H1 (cell line): ENCODE measurements at regions not wholly inside any gene's neighbourhood (a gene's known extent, or its start where the extent isn't known, plus 50 kb on each side); places are given as distances from the start of the nearest gene placed in this dataset.
A peak's percentile ranks its signal among the peaks of the same experiment; 100 is the strongest.

Experiments
- CTCF ChIA-PET: fragments of 300-600 bp; sonication (Branson Sonifier 250); formaldehyde crosslinking; loops from one replicate; lab custom pipeline; 2021; ENCODE audit not compliant: partially characterized antibody; lab: Charles Lee
- POLR2A ChIA-PET: fragments of 300-600 bp; sonication (Branson Sonifier 250); formaldehyde crosslinking; loops from one replicate; lab custom pipeline; 2021; ENCODE audit warnings: inconsistent platforms; ENCODE audit not compliant: partially characterized antibody; lab: Charles Lee
- DNase-seq, 2 experiments: peaks; one replicate each; pipeline versions ENCODE4 v3.0.0 to v3.0.0-alpha.2; 2010 to 2022; ENCODE audit warnings: low spot score in 2 of 2, low read depth in 1 of 2, mixed read lengths in 1 of 2
- FAIRE-seq: peaks from 2 replicates; lab custom pipeline; 2011; peaks lifted over from hg19 to GRCh38; lab: Jason Lieb, UNC
- H2AFZ ChIP-seq: 2 replicates; pipeline ENCODE4 v1.8.1; 2012; ENCODE audit warnings: low read length, inconsistent platforms
- H2AK5ac ChIP-seq: 2 replicates; pipeline ENCODE4 v1.6.1; 2013; ENCODE audit warnings: low read depth, low read length
- H2BK120ac ChIP-seq: replicated peaks from 2 replicates; pipeline ENCODE3; 2013; ENCODE audit warnings: low read depth, low read length, inconsistent platforms
- H2BK12ac ChIP-seq: 2 replicates; pipeline ENCODE4 v1.6.1; 2013; ENCODE audit warnings: low read depth, low read length
- H2BK15ac ChIP-seq: 2 replicates; pipeline ENCODE4 v1.6.1; 2013; ENCODE audit warnings: low read length
- H2BK20ac ChIP-seq: 2 replicates; pipeline ENCODE4 v1.6.1; 2013; ENCODE audit warnings: low read length
- H2BK5ac ChIP-seq: 2 replicates; pipeline ENCODE4 v1.6.1; 2013; ENCODE audit warnings: low read depth, low read length
- H3K14ac ChIP-seq: 2 replicates; pipeline ENCODE4 v1.6.1; 2013; ENCODE audit warnings: inconsistent platforms; ENCODE audit not compliant: insufficient read length
- H3K18ac ChIP-seq: 2 replicates; pipeline ENCODE4 v1.6.1; 2013; ENCODE audit warnings: low read length; ENCODE audit errors: extremely low read depth
- H3K23ac ChIP-seq: 2 replicates; pipeline ENCODE4 v1.6.1; 2013; ENCODE audit warnings: inconsistent platforms; ENCODE audit not compliant: insufficient read length
- H3K23me2 ChIP-seq: 2 replicates; pipeline ENCODE4 v1.6.1; 2013; ENCODE audit warnings: low read depth, low read length
- H3K27ac ChIP-seq: 2 replicates; pipeline ENCODE4 v1.6.1; 2011; ENCODE audit warnings: low read depth, low read length, inconsistent platforms
- H3K27me3 ChIP-seq, 4 experiments: replicated peaks in 1 of 4; 1 replicate in 1 of 4; 2 replicates in 3 of 4; pipeline versions ENCODE4 v1.6.1 to v1.8.1; 2011 to 2013; ENCODE audit warnings: low read length in 3 of 4, mild to moderate bottlenecking in 3 of 4, inconsistent platforms in 2 of 4, mixed read lengths in 2 of 4, moderate library complexity in 1 of 4; ENCODE audit not compliant: control insufficient read depth in 3 of 4, insufficient read depth in 3 of 4; ENCODE audit errors: extremely low read depth in 1 of 4
- H3K36me3 ChIP-seq, 4 experiments: 2 replicates each; pipeline versions ENCODE4 v1.6.1 to v1.8.1; 2011 to 2013; ENCODE audit warnings: mild to moderate bottlenecking in 4 of 4, low read length in 3 of 4, moderate library complexity in 2 of 4, control low read depth in 1 of 4, inconsistent platforms in 1 of 4; ENCODE audit not compliant: insufficient read depth in 4 of 4, control insufficient read depth in 2 of 4
- H3K4ac ChIP-seq: replicated peaks from 2 replicates; pipeline ENCODE3; 2013; ENCODE audit warnings: low read length, low read depth, mixed read lengths, inconsistent platforms; ENCODE audit not compliant: insufficient read length
- H3K4me1 ChIP-seq, 4 experiments: replicated peaks in 1 of 4; 1 replicate in 1 of 4; 2 replicates in 3 of 4; pipeline versions ENCODE4 v1.6.1 to v1.8.1; 2011 to 2013; ENCODE audit warnings: low read length in 3 of 4, inconsistent platforms in 2 of 4, mixed read lengths in 1 of 4; ENCODE audit not compliant: insufficient read depth in 4 of 4, control insufficient read depth in 3 of 4
- H3K4me2 ChIP-seq, 2 experiments: 2 replicates each; pipeline versions ENCODE4 v1.6.1 to v1.8.1; 2011 to 2013; ENCODE audit warnings: low read depth in 2 of 2, low read length in 2 of 2, control low read depth in 1 of 2, inconsistent platforms in 1 of 2, mild to moderate bottlenecking in 1 of 2; ENCODE audit not compliant: insufficient read depth in 1 of 2
- H3K4me3 ChIP-seq, 4 experiments: fragments of 200-600, 300-600 bp in 1 of 4; sonication (generic), shearing (Covaris generic), sonication (Bioruptor Twin) in 1 of 4; 2 replicates each; pipeline versions ENCODE4 v1.5.1 to v1.8.1; 2011 to 2016; ENCODE audit warnings: low read length in 4 of 4, low read depth in 3 of 4, control low read depth in 2 of 4, inconsistent platforms in 2 of 4, mild to moderate bottlenecking in 2 of 4, mixed read lengths in 1 of 4, moderate library complexity in 1 of 4; ENCODE audit not compliant: insufficient read depth in 2 of 4; ENCODE audit errors: extremely low read depth in 1 of 4
- H3K56ac ChIP-seq: replicated peaks from 2 replicates; pipeline ENCODE3; 2013; ENCODE audit warnings: low read depth, mild to moderate bottlenecking, mixed read lengths, low read length, inconsistent platforms; ENCODE audit not compliant: insufficient read length
- H3K79me1 ChIP-seq: 2 replicates; pipeline ENCODE4 v1.6.1; 2013; ENCODE audit warnings: low read depth, low read length, control low read depth
- H3K79me2 ChIP-seq, 2 experiments: 2 replicates each; pipeline versions ENCODE4 v1.6.1 to v1.8.1; 2012 to 2013; ENCODE audit warnings: low read length in 2 of 2, mild to moderate bottlenecking in 2 of 2, inconsistent platforms in 1 of 2; ENCODE audit not compliant: insufficient read depth in 2 of 2, control insufficient read depth in 1 of 2
- H3K9ac ChIP-seq, 4 experiments: replicated peaks in 1 of 4; 1 replicate in 1 of 4; 2 replicates in 3 of 4; pipeline versions ENCODE4 v1.6.1 to v1.8.1; 2011 to 2013; ENCODE audit warnings: low read depth in 3 of 4, low read length in 3 of 4, control low read depth in 2 of 4, mild to moderate bottlenecking in 2 of 4, moderate library complexity in 2 of 4, inconsistent platforms in 1 of 4; ENCODE audit errors: extremely low read depth in 1 of 4
- H3K9me3 ChIP-seq, 2 experiments: 2 replicates each; pipeline versions ENCODE4 v1.6.1 to v1.8.1; 2012 to 2013; ENCODE audit warnings: mild to moderate bottlenecking in 2 of 2, moderate library complexity in 2 of 2, control low read depth in 1 of 2, inconsistent platforms in 1 of 2, low read depth in 1 of 2, low read length in 1 of 2, mixed read lengths in 1 of 2; ENCODE audit not compliant: insufficient read depth in 2 of 2
- H4K20me1 ChIP-seq, 2 experiments: replicated peaks in 1 of 2; 2 replicates each; pipeline versions ENCODE3 to v1.8.1; 2011 to 2013; ENCODE audit warnings: inconsistent platforms in 2 of 2, low read length in 2 of 2, mild to moderate bottlenecking in 1 of 2; ENCODE audit not compliant: insufficient read depth in 2 of 2, control insufficient read depth in 1 of 2
- H4K5ac ChIP-seq: 2 replicates; pipeline ENCODE4 v1.6.1; 2013; ENCODE audit warnings: low read length, low read depth, mixed read lengths, inconsistent platforms; ENCODE audit not compliant: insufficient read length
- H4K8ac ChIP-seq: 2 replicates; pipeline ENCODE4 v1.8.0; 2013; ENCODE audit warnings: mild to moderate bottlenecking, moderate library complexity, low read length, inconsistent platforms; ENCODE audit not compliant: insufficient read depth; ENCODE audit errors: extremely low read depth
- H4K91ac ChIP-seq: replicated peaks from 2 replicates; pipeline ENCODE3; 2013; ENCODE audit warnings: low read length, mixed read lengths, inconsistent platforms; ENCODE audit not compliant: insufficient read length
- ASH2L ChIP-seq: fragments of 200-600, 300-600 bp; sonication (generic); IDR thresholded peaks from one replicate; pipeline ENCODE4 v1.7.1; 2017; ENCODE audit warnings: low read length
- BACH1 ChIP-seq: IDR thresholded peaks from 2 replicates; pipeline ENCODE4 v1.6.1; 2012; ENCODE audit warnings: low read length, improper control_type of control experiment
- HDAC2 ChIP-seq, 2 experiments: fragments of 300-600 bp in 1 of 2; sonication (generic) in 1 of 2; IDR thresholded peaks; 2 replicates each; pipeline ENCODE4 v1.6.1; 2011 to 2012; ENCODE audit warnings: low read depth in 2 of 2, low read length in 2 of 2, mild to moderate bottlenecking in 2 of 2, moderate library complexity in 2 of 2, borderline replicate concordance in 1 of 2, inconsistent platforms in 1 of 2
- KDM1A ChIP-seq: fragments of 200-600, 300-600 bp; sonication (generic); IDR thresholded peaks from 2 replicates; pipeline ENCODE4 v1.7.1; 2016; ENCODE audit warnings: mild to moderate bottlenecking, low read length, borderline replicate concordance
- NANOG ChIP-seq: IDR thresholded peaks from 2 replicates; pipeline ENCODE4 v1.6.1; 2011; ENCODE audit warnings: low read length, low read depth, mild to moderate bottlenecking, inconsistent platforms; ENCODE audit not compliant: insufficient read depth, poor library complexity, severe bottlenecking
- PHF8 ChIP-seq: fragments of 200-600 bp; sonication (generic); conservative IDR thresholded peaks from 2 replicates; pipeline ENCODE4 v1.7.1; 2012; ENCODE audit warnings: low read depth, mild to moderate bottlenecking, inconsistent platforms, low read length, moderate library complexity
- POLR2A ChIP-seq, 2 experiments: IDR thresholded peaks; 1 replicate in 1 of 2; 2 replicates in 1 of 2; pipeline ENCODE4 v1.6.1; 2011; ENCODE audit warnings: low read depth in 2 of 2, low read length in 2 of 2, mild to moderate bottlenecking in 2 of 2; ENCODE audit errors: control extremely low read depth in 1 of 2
- RBBP5 ChIP-seq: IDR thresholded peaks from 2 replicates; pipeline ENCODE4 v1.7.1; 2012; ENCODE audit warnings: low read depth, mild to moderate bottlenecking, inconsistent platforms, low read length, moderate library complexity, borderline replicate concordance
- RFX5 ChIP-seq: IDR thresholded peaks from 2 replicates; pipeline ENCODE4 v1.6.1; 2011; ENCODE audit warnings: low read depth, low read length, improper control_type of control experiment, borderline replicate concordance
- RXRA ChIP-seq: IDR thresholded peaks from 2 replicates; pipeline ENCODE4 v1.6.1; 2011; ENCODE audit warnings: low read depth, mild to moderate bottlenecking, low read length, moderate library complexity; ENCODE audit not compliant: insufficient read depth
- SAP30 ChIP-seq: fragments of 300-600 bp; sonication (generic); IDR thresholded peaks from 2 replicates; pipeline ENCODE4 v1.7.1; 2012; ENCODE audit warnings: low read length, moderate library complexity, mild to moderate bottlenecking, inconsistent platforms; ENCODE audit not compliant: insufficient read depth, insufficient replicate concordance
- TAF7 ChIP-seq: optimal IDR thresholded peaks from 2 replicates; pipeline ENCODE3; 2011; ENCODE audit warnings: low read depth, mild to moderate bottlenecking, inconsistent platforms, low read length, moderate library complexity, borderline replicate concordance
- WGBS, 2 experiments: shearing (Covaris generic) in 1 of 2; methylation state at CpG; one replicate each; pipeline versions ENCODE4 v1.1.6 to v1.1.7; 2013 to 2015; ENCODE audit warnings: low lambda C conversion rate in 2 of 2, mixed read lengths in 2 of 2, inconsistent platforms in 1 of 2, low coverage in 1 of 2, missing lambda C conversion rate in 1 of 2; ENCODE audit not compliant: insufficient replicate concordance in 2 of 2, insufficient coverage in 1 of 2, insufficient read length in 1 of 2; ENCODE audit errors: extremely low coverage in 1 of 2, missing lambda C conversion rate in 1 of 2; 5-methylcytosine and 5-hydroxymethylcytosine counted together

DNA sequence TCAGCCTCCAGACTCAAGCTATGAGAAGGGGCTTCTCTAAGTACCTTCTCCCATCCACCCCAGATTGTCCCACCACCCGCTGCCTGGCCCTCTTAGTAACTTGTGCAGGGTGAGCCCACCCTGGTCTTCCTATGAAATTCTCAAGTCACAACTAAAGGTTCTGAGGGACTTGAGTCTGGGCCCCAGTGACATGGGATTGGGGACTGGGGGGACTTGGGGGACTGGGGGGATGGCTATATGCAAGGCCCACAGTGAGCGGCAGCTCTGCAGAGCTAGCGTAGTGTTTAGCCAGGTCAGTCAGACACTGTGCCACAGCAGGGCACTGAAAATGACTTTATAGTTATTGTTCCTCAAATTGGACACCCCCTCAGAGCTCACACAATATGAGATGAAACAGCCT, 622.3 kb upstream of the CADM1 start:
- H2BK5ac ChIP-seq = no peak overlapping the region
- H3K4me1 ChIP-seq = no peaks in the 10 kb centered on the region
- H2BK20ac ChIP-seq = no peak overlapping the region
- H3K4me3 ChIP-seq = no peak overlapping the region
- H3K4me2 ChIP-seq = no peak overlapping the region
- H2BK15ac ChIP-seq = no peak overlapping the region
- H3K18ac ChIP-seq = no peak overlapping the region
- H3K4ac ChIP-seq = no peak overlapping the region
- 100% methylated on average over 1 of the region's 3 CpGs; no CpG with 5 or more reads in 1 of the 2 experiments for WGBS, 2 experiments
- H2AK5ac ChIP-seq = no peak overlapping the region
- H3K79me2 ChIP-seq = no peaks in the 10 kb centered on the region; a peak in 1 of 4 replicates
- no peaks in the 10 kb centered on the region for H3K79me1 ChIP-seq
- no peak overlapping the region for H4K8ac ChIP-seq
- no peaks in the 10 kb centered on the region for H3K36me3 ChIP-seq
- H4K91ac ChIP-seq = no peak overlapping the region
- DNase-seq (peak in 1 of 2 experiments; percentile 19), FAIRE-seq (no peak)
- no peaks in the 10 kb centered on the region for H3K23me2 ChIP-seq
- no peak overlapping the region for H3K56ac ChIP-seq
- ChIA-PET POLR2A (no interaction called here), CTCF (interaction anchor here (1.0 to 1.3 kb wide), 2 partner anchors 9 to 19 kb away, joined by 4 to 5 read pairs; no protein-coding TSS in a partner anchor)
- no peaks in the 10 kb centered on the region for H3K27me3 ChIP-seq
- H3K23ac ChIP-seq = no peak overlapping the region
- no peak overlapping the region for H3K9ac ChIP-seq
- H2BK12ac ChIP-seq = no peak overlapping the region
- no peaks in the 10 kb centered on the region for H3K9me3 ChIP-seq
- no peak overlapping the region for H2BK120ac ChIP-seq
- no peak overlapping the region for H3K27ac ChIP-seq
- peaks cover 0 to 3% of the 10 kb centered on the region in 2 experiments for H4K20me1 ChIP-seq
- H4K5ac ChIP-seq = no peak overlapping the region
- no peak overlapping the region for H2AFZ ChIP-seq
- no peak overlapping the region for H3K14ac ChIP-seq
- TF ChIP-seq TAF7 = no peak
- no peak for TF ChIP-seq NANOG
- no peak for TF ChIP-seq RXRA
- no peak for TF ChIP-seq PHF8
- no peak for TF ChIP-seq KDM1A
- TF ChIP-seq SAP30 = no peak
- TF ChIP-seq HDAC2 (IDR thresholded peaks at IDR 0.05; ENCODE audit: borderline replicate concordance in 1 of 2, low read depth in 2 of 2, low read length in 2 of 2) = no peak
- TF ChIP-seq ASH2L = no peak
- TF ChIP-seq RFX5 = no peak
- no peak for TF ChIP-seq RBBP5
- TF ChIP-seq BACH1 = no peak
- no peak for TF ChIP-seq POLR2A (IDR thresholded peaks at IDR 0.05; ENCODE audit: control extremely low read depth in 1 of 2, low read depth in 2 of 2, low read length in 2 of 2)
